HEK293 (cell line): ENCODE measurements at regions not wholly inside any gene's neighbourhood (a gene's known extent, or its start where the extent isn't known, plus 50 kb on each side); places are given as distances from the start of the nearest gene placed in this dataset.

Experiments used
- CTCF ChIA-PET: fragments of 350-600 bp; formaldehyde crosslinking; extraction: SDS; loops from one replicate; lab custom pipeline; 2021; ENCODE audit warnings: antibody characterized with exemption; lab: Yijun Ruan, JAX
- POLR2A ChIA-PET: fragments of 300-600 bp; formaldehyde crosslinking; extraction: SDS; loops from one replicate; lab custom pipeline; 2020; ENCODE audit warnings: antibody characterized with exemption, inconsistent platforms; lab: Yijun Ruan, JAX
- H3K27ac ChIP-seq: fragments of 200-500 bp; sonication (Bioruptor generic); 2 replicates; pipeline ENCODE4 v1.5.1; 2014; ENCODE audit warnings: low read depth, low read length, control low read depth, inconsistent platforms; ENCODE audit errors: extremely low read depth
- H3K36me3 ChIP-seq, 2 experiments: fragments of 200-500 bp in 1 of 2; sonication (Bioruptor generic) in 1 of 2; 1 replicate in 1 of 2; 2 replicates in 1 of 2; pipeline ENCODE4 v1.5.1; 2014 to 2017; ENCODE audit warnings: inconsistent platforms in 2 of 2, low read length in 2 of 2; ENCODE audit not compliant: control insufficient read depth in 2 of 2, insufficient read depth in 1 of 2
- H3K4me1 ChIP-seq: fragments of 200-500 bp; sonication (Bioruptor generic); 2 replicates; pipeline ENCODE4 v1.5.1; 2014; ENCODE audit warnings: mild to moderate bottlenecking, low read length, inconsistent platforms; ENCODE audit not compliant: control insufficient read depth, insufficient read depth
- H3K4me3 ChIP-seq: 2 replicates; pipeline ENCODE4 v1.5.1; 2011; ENCODE audit warnings: low read depth, mild to moderate bottlenecking, control low read depth, low read length, moderate library complexity
- H3K9me3 ChIP-seq: fragments of 200-500 bp; sonication (Bioruptor generic); 2 replicates; pipeline ENCODE4 v1.5.1; 2014; ENCODE audit warnings: low read depth, low read length, inconsistent platforms; ENCODE audit not compliant: control insufficient read depth, insufficient read depth
- AEBP2 ChIP-seq: fragments of 450-650 bp; formaldehyde crosslinking; IDR thresholded peaks from 2 replicates; pipeline ENCODE4 v1.5.1; 2016; ENCODE audit warnings: missing biosample characterization, missing genetic modification characterization, borderline replicate concordance
- KLF7 ChIP-seq: fragments of 450-650 bp; formaldehyde crosslinking; IDR thresholded peaks from 2 replicates; pipeline ENCODE4 v1.5.1; 2016; ENCODE audit warnings: missing biosample characterization, missing genetic modification characterization, borderline replicate concordance
- SCRT2 ChIP-seq: fragments of 450-650 bp; formaldehyde crosslinking; IDR thresholded peaks from 2 replicates; pipeline ENCODE4 v1.5.1; 2016; ENCODE audit warnings: missing biosample characterization, missing genetic modification characterization
- ZBTB48 ChIP-seq: fragments of 450-650 bp; formaldehyde crosslinking; IDR thresholded peaks from 2 replicates; pipeline ENCODE4 v1.5.1; 2016; ENCODE audit warnings: missing biosample characterization, missing genetic modification characterization
- ZFP3 ChIP-seq: fragments of 450-650 bp; formaldehyde crosslinking; IDR thresholded peaks from 2 replicates; pipeline ENCODE4 v1.5.1; 2016; ENCODE audit warnings: low read depth, missing biosample characterization, missing genetic modification characterization
- ZFP41 ChIP-seq: fragments of 450-650 bp; formaldehyde crosslinking; IDR thresholded peaks from 2 replicates; pipeline ENCODE4 v1.5.1; 2016; ENCODE audit warnings: missing biosample characterization, missing genetic modification characterization, borderline replicate concordance
- ZNF121 ChIP-seq: fragments of 450-650 bp; formaldehyde crosslinking; IDR thresholded peaks from 2 replicates; pipeline ENCODE4 v1.5.1; 2016; ENCODE audit warnings: missing biosample characterization, missing genetic modification characterization
- ZNF146 ChIP-seq: fragments of 450-650 bp; formaldehyde crosslinking; IDR thresholded peaks from 2 replicates; pipeline ENCODE4 v1.5.1; 2016; ENCODE audit warnings: missing biosample characterization, missing genetic modification characterization
- ZNF174 ChIP-seq: fragments of 450-650 bp; formaldehyde crosslinking; IDR thresholded peaks from 2 replicates; pipeline ENCODE4 v1.5.0; 2017; ENCODE audit warnings: missing biosample characterization, mild to moderate bottlenecking, missing genetic modification characterization
- ZNF18 ChIP-seq: fragments of 450-650 bp; formaldehyde crosslinking; IDR thresholded peaks from 2 replicates; pipeline ENCODE4 v1.5.1; 2016; ENCODE audit warnings: missing biosample characterization, missing genetic modification characterization
- ZNF274 ChIP-seq, 2 experiments: fragments of 200-500 bp in 1 of 2; fragments of 450-650 bp in 1 of 2; sonication (Bioruptor generic) in 1 of 2; formaldehyde crosslinking in 1 of 2; IDR thresholded peaks; 2 replicates each; pipeline versions ENCODE4 v1.5.1 to v1.6.1; 2014 to 2016; ENCODE audit warnings: borderline replicate concordance in 1 of 2, inconsistent platforms in 1 of 2, low read length in 1 of 2, missing biosample characterization in 1 of 2, missing genetic modification characterization in 1 of 2
- ZNF324 ChIP-seq: fragments of 450-650 bp; formaldehyde crosslinking; IDR thresholded peaks from 2 replicates; pipeline ENCODE4 v1.5.1; 2016; ENCODE audit warnings: missing biosample characterization, missing genetic modification characterization
- ZNF37A ChIP-seq: fragments of 450-650 bp; IDR thresholded peaks from 2 replicates; pipeline ENCODE4 v1.5.1; 2018; ENCODE audit warnings: missing biosample characterization, missing genetic modification characterization
- ZNF548 ChIP-seq: fragments of 450-650 bp; formaldehyde crosslinking; IDR thresholded peaks from 2 replicates; pipeline ENCODE4 v1.5.1; 2016; ENCODE audit warnings: missing biosample characterization, missing genetic modification characterization
- ZNF600 ChIP-seq: fragments of 450-650 bp; formaldehyde crosslinking; IDR thresholded peaks from 2 replicates; pipeline ENCODE4 v1.5.1; 2016; ENCODE audit warnings: missing biosample characterization, missing genetic modification characterization
- ZNF654 ChIP-seq: fragments of 450-650 bp; formaldehyde crosslinking; IDR thresholded peaks from 2 replicates; pipeline ENCODE4 v1.5.1; 2016; ENCODE audit warnings: low read depth, missing biosample characterization, missing genetic modification characterization
- ZNF660 ChIP-seq: fragments of 450-650 bp; IDR thresholded peaks from 2 replicates; pipeline ENCODE4 v1.5.1; 2018; ENCODE audit warnings: missing biosample characterization, mild to moderate bottlenecking, missing genetic modification characterization
- ZNF670 ChIP-seq: fragments of 450-650 bp; formaldehyde crosslinking; IDR thresholded peaks from 2 replicates; pipeline ENCODE4 v1.5.1; 2016; ENCODE audit warnings: missing biosample characterization, missing genetic modification characterization, low read depth
- ZSCAN16 ChIP-seq: fragments of 450-650 bp; formaldehyde crosslinking; IDR thresholded peaks from 2 replicates; pipeline ENCODE4 v1.5.1; 2016; ENCODE audit warnings: missing biosample characterization, missing genetic modification characterization

- Histone ChIP-seq H3K9me3 (no peaks in the 10 kb centered on the region), H3K4me3 (no peak overlapping the region), H3K27ac (no peak overlapping the region), H3K4me1 (no peaks in the 10 kb centered on the region), H3K36me3 (no peaks in the 10 kb centered on the region)
- ChIA-PET POLR2A (no interaction called here), CTCF (no interaction called here)
- TF ChIP-seq ZBTB48 (tag by site-specific recombination), result no peak
These were observed 119.4 kb upstream of the PRMT6 start for GRCh38 chr1:106937104-106937503.

GRCh38 chr1:106944721-106945120 is 111.8 kb upstream of the PRMT6 start:
- Histone ChIP-seq H3K4me1 (no peaks in the 10 kb centered on the region), H3K9me3 (no peaks in the 10 kb centered on the region)
- POLR2A ChIA-PET, result no interaction called here

GRCh38 chr1:106952776-106953175 is 103.7 kb upstream of the PRMT6 start:
- ChIA-PET CTCF (no interaction called here), POLR2A (no interaction called here)

More at GRCh38 chr1:106944721-106945120, 111.8 kb upstream of the PRMT6 start:
- Histone ChIP-seq H3K27ac (no peak overlapping the region), H3K36me3 (no peaks in the 10 kb centered on the region), H3K4me3 (no peak overlapping the region)
- TF ChIP-seq KLF7 (tag by site-specific recombination) (no peak), ZNF37A (tag by site-specific recombination) (no peak), ZSCAN16 (tag by site-specific recombination) (no peak), SCRT2 (tag by site-specific recombination) (peak; percentile 55; the same call in 1 of the 2 replicates), ZNF600 (0 out of 2 replicates have a peak, but pooled peaks have one; percentile 42), ZNF174 (tag by site-specific recombination) (no peak), ZNF324 (no peak), AEBP2 (tag by site-specific recombination) (no peak), ZFP3 (tag by site-specific recombination) (no peak), ZNF670 (tag by site-specific recombination) (no peak), ZNF654 (tag by site-specific recombination) (no peak), ZNF146 (tag by site-specific recombination) (no peak), ZNF18 (tag by site-specific recombination) (no peak), ZNF274 (IDR thresholded peaks at IDR 0.05; ENCODE audit: low read length) (no peak), ZNF274 (tag by site-specific recombination; IDR thresholded peaks at IDR 0.05; ENCODE audit: borderline replicate concordance) (no peak), ZNF121 (tag by site-specific recombination) (no peak), ZNF548 (no peak)
- CTCF ChIA-PET, result no interaction called here

More at GRCh38 chr1:106952776-106953175, 103.7 kb upstream of the PRMT6 start:
- TF ChIP-seq ZNF660 (0 out of 2 replicates have a peak, but pooled peaks have one; percentile 28), ZFP41 (tag by site-specific recombination) (no peak)
- Histone ChIP-seq H3K9me3 (no peaks in the 10 kb centered on the region), H3K36me3 (no peaks in the 10 kb centered on the region), H3K4me1 (no peaks in the 10 kb centered on the region), H3K4me3 (no peak overlapping the region), H3K27ac (no peak overlapping the region)
